OCI-LY7 (cell line): ENCODE measurements at regions not wholly inside any gene's neighbourhood (a gene's known extent, or its start where the extent isn't known, plus 50 kb on each side); places are given as distances from the start of the nearest gene placed in this dataset.

Experiments used
- EZH2phosphoT487 ChIP-seq: fragments of 200-600 bp; sonication (generic); IDR thresholded peaks from 2 replicates; pipeline ENCODE4 v1.6.1; 2018; ENCODE audit warnings: low read depth, borderline replicate concordance, mild to moderate bottlenecking, mixed run types, antibody characterized with exemption, low read length, moderate library complexity, mixed read lengths
- TF ChIP-seq, protein P1 (sequence below): fragments of 200-600 bp; sonication (generic); conservative IDR thresholded peaks from 2 replicates; pipeline ENCODE4 v1.5.1; 2014; ENCODE audit warnings: mild to moderate bottlenecking, antibody characterized with exemption, low read length, moderate library complexity, mixed read lengths

- TF ChIP-seq, protein P1, sequence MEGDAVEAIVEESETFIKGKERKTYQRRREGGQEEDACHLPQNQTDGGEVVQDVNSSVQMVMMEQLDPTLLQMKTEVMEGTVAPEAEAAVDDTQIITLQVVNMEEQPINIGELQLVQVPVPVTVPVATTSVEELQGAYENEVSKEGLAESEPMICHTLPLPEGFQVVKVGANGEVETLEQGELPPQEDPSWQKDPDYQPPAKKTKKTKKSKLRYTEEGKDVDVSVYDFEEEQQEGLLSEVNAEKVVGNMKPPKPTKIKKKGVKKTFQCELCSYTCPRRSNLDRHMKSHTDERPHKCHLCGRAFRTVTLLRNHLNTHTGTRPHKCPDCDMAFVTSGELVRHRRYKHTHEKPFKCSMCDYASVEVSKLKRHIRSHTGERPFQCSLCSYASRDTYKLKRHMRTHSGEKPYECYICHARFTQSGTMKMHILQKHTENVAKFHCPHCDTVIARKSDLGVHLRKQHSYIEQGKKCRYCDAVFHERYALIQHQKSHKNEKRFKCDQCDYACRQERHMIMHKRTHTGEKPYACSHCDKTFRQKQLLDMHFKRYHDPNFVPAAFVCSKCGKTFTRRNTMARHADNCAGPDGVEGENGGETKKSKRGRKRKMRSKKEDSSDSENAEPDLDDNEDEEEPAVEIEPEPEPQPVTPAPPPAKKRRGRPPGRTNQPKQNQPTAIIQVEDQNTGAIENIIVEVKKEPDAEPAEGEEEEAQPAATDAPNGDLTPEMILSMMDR = no peak
- no peak for TF ChIP-seq EZH2phosphoT487
Observed at GRCh38 chr1:13900583-13900982, 200.6 kb downstream of the PRDM2 start.
